Common myeloid progenitor, CD34-positive (primary cell): ENCODE measurements at regions not wholly inside any gene's neighbourhood (a gene's known extent, or its start where the extent isn't known, plus 50 kb on each side); places are given as distances from the start of the nearest gene placed in this dataset.
"Not testable (repeated sequence)": the region's sequence is repeated elsewhere in the genome, so short reads cannot be mapped to it uniquely, and the experiment has no call there.

Source experiments
- CTCF ChIA-PET: fragments of 350-600 bp; sonication (Branson Sonifier 250); formaldehyde crosslinking; loops from one replicate; lab custom pipeline; 2021; ENCODE audit warnings: antibody characterized with exemption; lab: Charles Lee
- POLR2A ChIA-PET: fragments of 350-600 bp; sonication (Branson Sonifier 250); formaldehyde crosslinking; loops from one replicate; lab custom pipeline; 2021; ENCODE audit warnings: antibody characterized with exemption; lab: Charles Lee
- DNase-seq, 3 donors: peaks; one replicate each; pipeline versions ENCODE4 v3.0.0 to v3.0.0-alpha.2; 2013
- H3K27ac ChIP-seq, 2 experiments: 1 replicate in 1 of 2; 2 replicates in 1 of 2; pipeline ENCODE4 v1.7.0; 2013; ENCODE audit warnings: inconsistent platforms in 2 of 2, low read length in 2 of 2, mild to moderate bottlenecking in 2 of 2, low read depth in 1 of 2, moderate library complexity in 1 of 2; ENCODE audit not compliant: severe bottlenecking in 2 of 2, insufficient read depth in 1 of 2, poor library complexity in 1 of 2
- H3K27me3 ChIP-seq, 5 experiments: replicated peaks in 2 of 5; 1 replicate in 3 of 5; 2 replicates in 2 of 5; pipeline versions ENCODE4 v1.6.1 to v1.7.0; 2013; ENCODE audit warnings: low read length in 4 of 5, mild to moderate bottlenecking in 2 of 5, moderate library complexity in 2 of 5, inconsistent platforms in 1 of 5; ENCODE audit not compliant: insufficient read depth in 5 of 5, control insufficient read depth in 4 of 5
- H3K36me3 ChIP-seq, 4 experiments: 1 replicate in 2 of 4; 2 replicates in 2 of 4; pipeline versions ENCODE4 v1.6.1 to v1.7.0; 2013; ENCODE audit warnings: low read length in 3 of 4, control low read depth in 1 of 4, mild to moderate bottlenecking in 1 of 4; ENCODE audit not compliant: control insufficient read depth in 4 of 4, insufficient read depth in 4 of 4
- H3K4me1 ChIP-seq, 4 experiments: 1 replicate in 3 of 4; 2 replicates in 1 of 4; pipeline versions ENCODE4 v1.6.1 to v1.7.1; 2013; ENCODE audit warnings: low read length in 3 of 4, mild to moderate bottlenecking in 3 of 4, control low read depth in 1 of 4, inconsistent platforms in 1 of 4, moderate library complexity in 1 of 4; ENCODE audit not compliant: control insufficient read depth in 4 of 4, insufficient read depth in 4 of 4; ENCODE audit errors: control extremely low read depth in 1 of 4
- H3K4me3 ChIP-seq, 7 experiments: 1 replicate in 4 of 7; 2 replicates in 3 of 7; pipeline versions ENCODE4 v1.5.1 to v1.7.0; 2013; ENCODE audit warnings: mild to moderate bottlenecking in 7 of 7, low read length in 6 of 7, moderate library complexity in 6 of 7, inconsistent platforms in 2 of 7, low read depth in 2 of 7, control low read depth in 1 of 7; ENCODE audit not compliant: insufficient read depth in 4 of 7, control insufficient read depth in 1 of 7; ENCODE audit errors: extremely low read depth in 1 of 7
- H3K9me3 ChIP-seq, 5 experiments: 1 replicate in 4 of 5; 2 replicates in 1 of 5; pipeline versions ENCODE4 v1.6.1 to v1.7.1; 2013; ENCODE audit warnings: low read length in 4 of 5, mild to moderate bottlenecking in 2 of 5, inconsistent platforms in 1 of 5, low read depth in 1 of 5, moderate library complexity in 1 of 5; ENCODE audit not compliant: control insufficient read depth in 4 of 5, insufficient read depth in 2 of 5; ENCODE audit errors: control extremely low read depth in 1 of 5
- WGBS: methylation state at CpG from one replicate; pipeline ENCODE4 v1.1.5; 2013; ENCODE audit not compliant: insufficient coverage; 5-methylcytosine and 5-hydroxymethylcytosine counted together

DNA sequence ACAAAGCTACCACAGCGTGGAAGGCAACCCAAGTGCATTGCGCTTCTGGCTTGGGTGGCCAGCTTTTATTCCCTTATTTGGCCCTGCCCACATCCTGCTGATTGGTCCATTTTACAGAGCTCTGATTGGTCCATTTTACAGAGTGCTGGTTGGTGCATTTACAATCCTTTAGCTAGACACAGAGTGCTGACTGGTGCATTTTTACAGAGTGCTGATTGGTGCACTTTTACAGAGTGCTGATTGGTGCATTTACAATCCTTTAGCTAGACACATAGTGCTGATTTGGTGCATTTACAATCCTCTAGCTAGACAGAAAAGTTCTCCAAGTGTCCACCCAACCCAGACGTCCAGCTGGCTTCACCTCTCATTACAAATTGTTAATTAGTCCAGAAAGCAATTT lies 1936.6 kb upstream of the AGA start:
- H3K36me3 ChIP-seq, H3K27ac ChIP-seq, DNase-seq, CTCF ChIA-PET, H3K9me3 ChIP-seq, H3K4me3 ChIP-seq, H3K27me3 ChIP-seq, POLR2A ChIA-PET, H3K4me1 ChIP-seq: not testable (repeated sequence)
- 96% methylated on average over 3 of the region's 3 CpGs for WGBS

DNA sequence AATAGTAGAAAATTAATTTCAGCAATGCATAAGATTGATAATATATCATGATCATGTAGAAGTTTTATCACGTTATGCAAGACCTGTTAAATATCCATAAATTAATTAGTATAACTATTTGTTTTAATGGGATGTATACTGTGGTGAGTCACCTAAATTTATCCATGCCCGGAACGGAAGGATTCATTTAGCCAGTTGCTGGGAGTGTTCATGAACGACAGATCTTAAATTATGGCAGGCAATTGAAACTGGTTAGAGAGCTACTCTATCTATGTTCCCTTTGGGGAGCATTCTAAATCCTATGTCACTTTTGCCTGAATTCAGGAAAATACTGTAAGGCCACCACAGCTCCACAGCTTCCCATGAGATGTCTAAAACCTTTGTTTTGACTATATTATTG lies 1950.5 kb upstream of the AGA start:
- H3K36me3 ChIP-seq, result no peaks in the 10 kb centered on the region
- DNase-seq, result no peak
- CTCF ChIA-PET, result no interaction called here
- H3K9me3 ChIP-seq, result no peaks in the 10 kb centered on the region
- POLR2A ChIA-PET, result no interaction called here
- no peak overlapping the region for H3K27ac ChIP-seq
- no peak overlapping the region for H3K4me3 ChIP-seq
- WGBS, result 100% methylated on average over 3 of the region's 4 CpGs
- H3K27me3 ChIP-seq, result no peaks in the 10 kb centered on the region
- no peaks in the 10 kb centered on the region for H3K4me1 ChIP-seq

DNA sequence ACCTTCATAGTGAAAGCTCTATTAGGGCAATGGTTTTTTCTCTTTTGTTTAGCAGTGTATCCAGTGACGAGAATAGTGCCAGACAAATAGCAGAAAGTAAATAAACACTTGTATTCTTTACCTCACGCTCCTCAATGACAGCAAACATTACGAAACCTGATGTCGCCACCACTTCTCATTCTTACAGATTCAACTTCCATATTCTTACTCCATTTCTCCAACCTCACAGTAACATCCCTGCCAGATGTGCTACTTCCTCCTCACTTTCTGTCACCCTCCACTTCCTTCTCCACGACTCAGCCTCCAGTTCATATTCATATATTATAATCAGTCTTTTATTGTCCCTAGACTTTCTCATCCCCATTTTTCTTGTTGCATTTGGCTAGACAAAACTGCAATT lies 1956.2 kb upstream of the AGA start:
- no peak overlapping the region for H3K4me3 ChIP-seq
- no peaks in the 10 kb centered on the region for H3K36me3 ChIP-seq
- ChIA-PET POLR2A (no interaction called here), CTCF (no interaction called here)
- H3K9me3 ChIP-seq, result no peaks in the 10 kb centered on the region
- H3K4me1 ChIP-seq, result no peaks in the 10 kb centered on the region
- H3K27me3 ChIP-seq, result no peaks in the 10 kb centered on the region
- WGBS, result 72% methylated on average over 5 of the region's 5 CpGs
- DNase-seq, result no peak
- no peak overlapping the region for H3K27ac ChIP-seq

- no peaks in the 10 kb centered on the region for H3K4me1 ChIP-seq
- POLR2A ChIA-PET, result no interaction called here
- no peaks in the 10 kb centered on the region for H3K27me3 ChIP-seq
- H3K27ac ChIP-seq, result no peak overlapping the region
- no peaks in the 10 kb centered on the region for H3K9me3 ChIP-seq
- H3K4me3 ChIP-seq, result no peak overlapping the region
- H3K36me3 ChIP-seq, result no peaks in the 10 kb centered on the region
- DNase-seq, result no peak
- CTCF ChIA-PET, result no interaction called here
Measured at GRCh38 chr4:179399054-179399782, 1957.0 kb upstream of the AGA start.

DNA sequence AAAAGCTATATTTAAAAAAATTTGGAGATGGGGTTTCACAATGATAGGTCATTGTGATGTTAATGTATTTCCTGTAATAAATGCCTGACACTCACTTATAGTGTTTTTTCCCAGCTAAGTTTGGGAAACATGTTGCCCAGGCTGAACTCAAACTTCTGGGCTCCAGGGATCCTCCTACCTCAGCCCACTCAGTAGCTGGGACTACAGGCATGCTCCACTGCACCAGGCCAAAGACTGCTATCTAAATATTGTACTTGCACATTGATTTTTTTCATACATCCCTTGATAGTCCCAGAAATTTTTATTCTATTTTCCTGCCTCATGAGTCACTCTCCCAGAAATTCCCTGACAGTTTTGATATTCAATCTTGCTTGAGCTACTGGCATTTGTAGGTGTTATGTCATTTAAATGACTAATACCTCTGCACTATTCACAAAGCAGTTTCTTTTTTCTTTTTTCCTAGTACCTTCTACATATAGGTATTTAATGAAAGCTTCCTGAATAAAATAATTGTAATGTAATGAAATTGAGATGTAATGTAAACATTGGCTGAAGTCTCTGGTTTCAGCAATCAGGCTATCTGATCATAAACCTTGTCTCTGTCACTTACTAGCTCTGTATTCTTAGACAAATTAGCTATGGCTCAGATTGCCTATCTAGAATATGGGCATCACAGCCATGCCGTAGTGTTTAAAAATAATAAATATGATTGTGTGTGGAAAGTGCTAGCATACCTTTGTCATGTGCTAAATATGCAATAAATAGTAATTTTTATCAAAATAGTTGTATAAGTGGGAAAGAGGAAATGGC lies 1973.0 kb upstream of the AGA start:
- H3K4me1 ChIP-seq, result peaks cover 0 to 14% (median 0%) of the 10 kb centered on the region in 4 experiments
- no CpG with 5 or more reads among the region's 1 CpG for WGBS
- ChIA-PET CTCF (no interaction called here), POLR2A (no interaction called here)
- H3K27ac ChIP-seq, result no peak overlapping the region
- H3K27me3 ChIP-seq, result no peaks in the 10 kb centered on the region
- H3K4me3 ChIP-seq, result no peak overlapping the region
- no peaks in the 10 kb centered on the region for H3K9me3 ChIP-seq
- DNase-seq, result no peak
- H3K36me3 ChIP-seq, result no peaks in the 10 kb centered on the region

DNA sequence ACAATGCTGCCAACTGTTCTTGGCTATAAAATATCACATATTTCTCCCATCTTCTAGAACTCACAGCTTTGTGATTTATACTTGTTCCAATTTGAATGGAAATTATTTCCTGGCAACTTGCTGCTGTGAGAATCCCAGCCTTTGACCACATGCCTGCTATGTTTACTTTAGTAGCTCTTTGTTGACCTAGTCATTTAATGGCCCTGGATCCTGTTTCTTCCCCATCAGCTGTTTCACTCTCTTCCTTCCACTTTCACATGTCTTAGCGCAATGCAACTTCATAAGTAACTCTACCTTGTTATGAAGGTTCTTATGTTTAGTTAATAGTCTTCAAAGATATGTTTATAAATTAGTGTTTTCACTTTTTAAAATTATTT lies 1973.6 kb upstream of the AGA start:
- WGBS, result no CpG with 5 or more reads among the region's 1 CpG
- H3K27me3 ChIP-seq, result no peaks in the 10 kb centered on the region
- H3K9me3 ChIP-seq, result no peaks in the 10 kb centered on the region
- no peak for DNase-seq
- H3K4me3 ChIP-seq, result no peak overlapping the region
- CTCF ChIA-PET, result no interaction called here
- H3K4me1 ChIP-seq, result peaks cover 0 to 14% (median 0%) of the 10 kb centered on the region in 4 experiments
- no peaks in the 10 kb centered on the region for H3K36me3 ChIP-seq
- no peak overlapping the region for H3K27ac ChIP-seq
- POLR2A ChIA-PET, result no interaction called here

GRCh38 chr4:179417357-179417756 lies 1975.1 kb upstream of the AGA start:
- no peaks in the 10 kb centered on the region for H3K36me3 ChIP-seq

More at GRCh38 chr4:179417357-179417756, 1975.1 kb upstream of the AGA start:
- CTCF ChIA-PET, result no interaction called here
- Histone ChIP-seq H3K9me3 (no peaks in the 10 kb centered on the region), H3K4me1 (peaks cover 0 to 14% (median 0%) of the 10 kb centered on the region in 4 experiments), H3K27me3 (no peaks in the 10 kb centered on the region), H3K27ac (no peak overlapping the region), H3K4me3 (no peak overlapping the region)
- no CpG with 5 or more reads among the region's 2 CpGs for WGBS
- POLR2A ChIA-PET, result no interaction called here
- DNase-seq, result peak in 2 of 3 donors; percentile 9 to 32
